ENCODE measurements at regions not wholly inside any gene's neighbourhood (a gene's known extent, or its start where the extent isn't known, plus 50 kb on each side); places are given as distances from the start of the nearest gene placed in this dataset.

DNA sequence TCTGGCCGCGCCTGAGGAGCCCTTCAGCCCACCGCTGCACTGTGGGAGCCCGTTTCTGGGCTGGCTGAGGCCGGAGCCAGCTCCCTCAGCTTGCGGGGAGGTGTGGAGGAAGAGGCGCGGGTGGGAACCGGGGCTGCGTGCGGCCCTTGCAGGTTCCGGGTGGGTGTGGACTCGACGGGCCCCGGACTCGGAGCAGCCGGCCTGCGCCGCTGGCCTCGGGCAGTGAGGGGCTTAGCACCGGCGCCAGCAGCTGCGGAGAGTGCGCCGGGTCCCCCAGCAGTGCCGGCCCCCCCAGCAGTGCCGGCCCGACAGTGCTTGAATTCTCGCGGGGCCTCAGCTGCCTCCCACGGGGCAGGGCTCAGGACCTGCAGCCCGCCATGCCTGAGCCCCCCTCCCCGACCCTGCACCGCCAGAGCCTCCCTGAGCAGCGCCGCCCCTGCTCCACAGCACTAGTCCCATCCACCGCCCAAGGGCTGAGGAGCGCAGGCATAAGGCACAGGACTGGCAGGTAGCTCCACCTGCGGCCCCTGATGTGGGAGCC lies 534.2 kb downstream of the ZNF804A start:
- WGBS (ENCODE audit: extremely low coverage, insufficient read length, low lambda C conversion rate), result no CpG with 5 or more reads among the region's 39 CpGs
- H3K4me1 Mint-ChIP-seq, result peaks cover 0 to 3% of the 10 kb centered on the region in 2 experiments; a peak in 1 of 4 replicates
- H3K9me3 ChIP-seq (ENCODE audit: control insufficient read depth, low read depth, low read length), result no peaks in the 10 kb centered on the region
- no peak overlapping the region for H2BK120ac ChIP-seq (ENCODE audit: low read depth, low read length, poor library complexity, severe bottlenecking)
- H4K8ac ChIP-seq (replicated peaks; ENCODE audit: insufficient read length, low read depth, low read length), result no peak overlapping the region
- H3K23ac ChIP-seq (ENCODE audit: insufficient read length, low read depth, low read length), result no peak overlapping the region
- no peak overlapping the region for H3K14ac ChIP-seq (ENCODE audit: insufficient read depth, low read length)
- no peaks in the 10 kb centered on the region; a peak in 1 of 7 replicates for H3K36me3 Mint-ChIP-seq (ENCODE audit: insufficient read depth in 1 of 3, low read depth in 3 of 3)
- no peak overlapping the region for H3K4me3 Mint-ChIP-seq
- H2AK5ac ChIP-seq (ENCODE audit: insufficient read length, low read length), result no peak overlapping the region
- H3K4ac ChIP-seq (ENCODE audit: low read depth, low read length), result no peak overlapping the region
- TF ChIP-seq, protein P1, sequence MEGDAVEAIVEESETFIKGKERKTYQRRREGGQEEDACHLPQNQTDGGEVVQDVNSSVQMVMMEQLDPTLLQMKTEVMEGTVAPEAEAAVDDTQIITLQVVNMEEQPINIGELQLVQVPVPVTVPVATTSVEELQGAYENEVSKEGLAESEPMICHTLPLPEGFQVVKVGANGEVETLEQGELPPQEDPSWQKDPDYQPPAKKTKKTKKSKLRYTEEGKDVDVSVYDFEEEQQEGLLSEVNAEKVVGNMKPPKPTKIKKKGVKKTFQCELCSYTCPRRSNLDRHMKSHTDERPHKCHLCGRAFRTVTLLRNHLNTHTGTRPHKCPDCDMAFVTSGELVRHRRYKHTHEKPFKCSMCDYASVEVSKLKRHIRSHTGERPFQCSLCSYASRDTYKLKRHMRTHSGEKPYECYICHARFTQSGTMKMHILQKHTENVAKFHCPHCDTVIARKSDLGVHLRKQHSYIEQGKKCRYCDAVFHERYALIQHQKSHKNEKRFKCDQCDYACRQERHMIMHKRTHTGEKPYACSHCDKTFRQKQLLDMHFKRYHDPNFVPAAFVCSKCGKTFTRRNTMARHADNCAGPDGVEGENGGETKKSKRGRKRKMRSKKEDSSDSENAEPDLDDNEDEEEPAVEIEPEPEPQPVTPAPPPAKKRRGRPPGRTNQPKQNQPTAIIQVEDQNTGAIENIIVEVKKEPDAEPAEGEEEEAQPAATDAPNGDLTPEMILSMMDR (conservative IDR thresholded peaks at IDR 0.05), result no peak
- H3K79me1 ChIP-seq (ENCODE audit: insufficient read depth, low read depth, low read length, poor library complexity, severe bottlenecking), result no peaks in the 10 kb centered on the region
- H3K27ac ChIP-seq (ENCODE audit: insufficient read length, low read depth, low read length), result no peak overlapping the region
- no peaks in the 10 kb centered on the region for H3K27me3 Mint-ChIP-seq (ENCODE audit: low read depth)
- H3K4me2 ChIP-seq (ENCODE audit: insufficient read depth, insufficient read length, low read length), result no peak overlapping the region
- H3K79me2 ChIP-seq (ENCODE audit: insufficient read depth, low read length), result no peaks in the 10 kb centered on the region
- no peak overlapping the region for H3K27ac Mint-ChIP-seq
- no peak overlapping the region for H2BK20ac ChIP-seq (ENCODE audit: low read depth, low read length, poor library complexity, severe bottlenecking)
- H3K18ac ChIP-seq (ENCODE audit: insufficient read length, low read depth, low read length), result no peak overlapping the region
- H4K91ac ChIP-seq (ENCODE audit: insufficient read length, low read depth, low read length), result no peak overlapping the region
- H3T11ph ChIP-seq (ENCODE audit: low read length), result no peak overlapping the region
- H3K56ac ChIP-seq (ENCODE audit: insufficient read length, low read depth, low read length), result no peak overlapping the region
- H2BK12ac ChIP-seq (ENCODE audit: insufficient read length, low read depth, low read length), result no peak overlapping the region
- no peak overlapping the region for H2AFZ ChIP-seq (ENCODE audit: low read length)
- no peaks in the 10 kb centered on the region for H3K4me1 ChIP-seq (ENCODE audit: insufficient read depth, low read length)
- no peak overlapping the region for H3K9ac ChIP-seq (ENCODE audit: extremely low read depth, insufficient read length, low read length)
- H3K27me3 ChIP-seq (ENCODE audit: insufficient read depth, low read length), result no peaks in the 10 kb centered on the region
- no peak overlapping the region for H2BK15ac ChIP-seq (ENCODE audit: low read depth, low read length)
- H3K23me2 ChIP-seq (ENCODE audit: insufficient read length, low read depth, low read length, poor library complexity, severe bottlenecking), result no peaks in the 10 kb centered on the region
- H2BK5ac ChIP-seq (ENCODE audit: insufficient read length, low read length), result no peak overlapping the region
- no peaks in the 10 kb centered on the region for H4K20me1 ChIP-seq (ENCODE audit: control insufficient read depth, insufficient read depth, insufficient read length)
- no peaks in the 10 kb centered on the region; a peak in 1 of 5 replicates for H3K9me3 Mint-ChIP-seq
- H4K5ac ChIP-seq (ENCODE audit: insufficient read length, low read depth, low read length), result no peak overlapping the region
- DNase-seq, result no peak

All from H9 (cell line).